NT2/D1 (cell line): ENCODE measurements at regions not wholly inside any gene's neighbourhood (a gene's known extent, or its start where the extent isn't known, plus 50 kb on each side); places are given as distances from the start of the nearest gene placed in this dataset.

Source experiments
- SUZ12 ChIP-seq: IDR thresholded peaks from 2 replicates; pipeline ENCODE4 v1.6.1; 2011; ENCODE audit not compliant: insufficient read length, insufficient read depth; ENCODE audit errors: extremely low read depth
- YY1 ChIP-seq: IDR thresholded peaks from 2 replicates; pipeline ENCODE4 v1.6.1; 2011; ENCODE audit not compliant: insufficient read length, insufficient read depth
- ZNF274 ChIP-seq: IDR thresholded peaks from 2 replicates; pipeline ENCODE4 v1.6.1; 2011; ENCODE audit warnings: mild to moderate bottlenecking, low read depth, low read length

- TF ChIP-seq SUZ12 (no peak), YY1 (no peak), ZNF274 (no peak)
Measured at GRCh38 chr2:34037886-34038285, 438.8 kb upstream of the FAM98A start.
